OCI-LY3 (cell line): ENCODE measurements at regions not wholly inside any gene's neighbourhood (a gene's known extent, or its start where the extent isn't known, plus 50 kb on each side); places are given as distances from the start of the nearest gene placed in this dataset.

ENCODE experiments used
- H2AFZ ChIP-seq: fragments of 200-600, 300-600 bp; shearing (Covaris generic); 2 replicates; pipeline ENCODE4 v1.6.0; 2014; ENCODE audit warnings: antibody characterized with exemption, low read depth, low read length
- H3K27ac ChIP-seq: fragments of 200-600, 300-600 bp; sonication (generic); 2 replicates; pipeline ENCODE4 v1.5.1; 2014; ENCODE audit warnings: mild to moderate bottlenecking, low read length, moderate library complexity, mixed read lengths
- H3K27me3 ChIP-seq: fragments of 200-600, 300-600 bp; sonication (generic); 2 replicates; pipeline ENCODE4 v1.6.1; 2014; ENCODE audit warnings: low read depth, low read length, mixed read lengths
- H3K36me3 ChIP-seq: fragments of 200-600, 300-600 bp; sonication (generic); replicated peaks from 2 replicates; pipeline ENCODE3; 2014; ENCODE audit warnings: low read depth, low read length, mixed read lengths
- H3K4me1 ChIP-seq: fragments of 300-600, 200-600 bp; sonication (generic); 2 replicates; pipeline ENCODE4 v1.6.1; 2014; ENCODE audit warnings: low read length, mixed read lengths
- H3K4me2 ChIP-seq: fragments of 200-600, 300-600 bp; sonication (generic); 2 replicates; pipeline ENCODE4 v1.6.1; 2014; ENCODE audit warnings: low read length, mixed read lengths
- H3K4me3 ChIP-seq: fragments of 300-600, 200-600 bp; sonication (generic); 2 replicates; pipeline ENCODE4 v1.5.1; 2014; ENCODE audit warnings: antibody characterized with exemption, mild to moderate bottlenecking, low read length, moderate library complexity
- H3K79me2 ChIP-seq: fragments of 300-600, 200-600 bp; shearing (Covaris generic); 2 replicates; pipeline ENCODE4 v1.6.1; 2014; ENCODE audit warnings: mild to moderate bottlenecking, low read length, mixed read lengths
- H3K9ac ChIP-seq: fragments of 300-600, 200-600 bp; shearing (Covaris generic); 2 replicates; pipeline ENCODE4 v1.6.0; 2014; ENCODE audit warnings: mild to moderate bottlenecking, low read length, moderate library complexity
- H3K9me3 ChIP-seq: fragments of 200-600, 300-600 bp; shearing (Covaris generic); 2 replicates; pipeline ENCODE4 v1.6.1; 2014; ENCODE audit warnings: low read length, mixed read lengths; ENCODE audit not compliant: insufficient read depth
- H4K20me1 ChIP-seq: fragments of 200-600, 300-600 bp; sonication (generic); 2 replicates; pipeline ENCODE4 v1.6.1; 2016; ENCODE audit warnings: low read length, mixed read lengths; ENCODE audit not compliant: insufficient read depth
- EZH2phosphoT487 ChIP-seq: fragments of 200-600 bp; shearing (Covaris generic); IDR thresholded peaks from 2 replicates; pipeline ENCODE4 v1.6.1; 2018; ENCODE audit warnings: antibody characterized with exemption, mixed run types, low read depth
- TF ChIP-seq, protein P1 (sequence below): fragments of 200-600, 300-600 bp; sonication (generic); IDR thresholded peaks from 2 replicates; pipeline ENCODE4 v1.5.1; 2014; ENCODE audit warnings: antibody characterized with exemption, low read length, low read depth

DNA sequence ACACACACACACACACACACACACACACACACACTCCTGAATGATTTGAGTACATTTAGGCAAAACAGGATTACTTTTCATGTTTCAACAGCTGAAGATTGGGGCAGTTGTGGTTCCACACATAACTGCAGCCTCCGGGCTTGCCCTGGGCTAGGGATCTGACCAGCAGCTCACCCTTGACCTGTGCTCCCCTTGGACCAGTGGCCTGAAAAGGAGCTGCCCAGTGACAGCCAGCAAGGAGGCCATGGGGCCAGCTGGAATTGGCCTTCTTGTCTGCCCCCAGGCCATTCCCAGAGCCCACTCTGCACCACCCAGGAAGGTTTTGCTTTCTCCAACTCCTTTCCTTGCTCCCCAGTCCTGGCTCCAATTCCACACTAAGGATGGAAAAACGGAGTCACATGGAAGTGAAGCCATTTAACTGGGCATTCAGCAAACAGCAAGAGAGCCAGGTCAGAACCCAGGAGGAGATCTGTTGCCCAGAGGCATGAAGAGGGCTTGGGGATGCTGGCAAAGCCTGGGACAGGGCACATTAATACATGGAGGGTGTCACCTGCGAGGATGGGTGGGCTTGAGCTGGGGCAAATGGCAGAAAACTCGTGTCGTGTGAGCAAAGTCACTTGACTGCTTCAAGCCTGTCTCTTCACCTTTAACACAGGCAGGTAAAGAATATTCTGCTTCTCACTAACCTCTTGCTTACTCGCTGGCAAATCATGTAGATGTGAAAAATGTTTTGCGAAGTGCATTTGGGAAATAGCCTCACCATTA, 61.5 kb upstream of the GDF10 start:
- no peaks in the 10 kb centered on the region for H3K9me3 ChIP-seq
- TF ChIP-seq, protein P1, sequence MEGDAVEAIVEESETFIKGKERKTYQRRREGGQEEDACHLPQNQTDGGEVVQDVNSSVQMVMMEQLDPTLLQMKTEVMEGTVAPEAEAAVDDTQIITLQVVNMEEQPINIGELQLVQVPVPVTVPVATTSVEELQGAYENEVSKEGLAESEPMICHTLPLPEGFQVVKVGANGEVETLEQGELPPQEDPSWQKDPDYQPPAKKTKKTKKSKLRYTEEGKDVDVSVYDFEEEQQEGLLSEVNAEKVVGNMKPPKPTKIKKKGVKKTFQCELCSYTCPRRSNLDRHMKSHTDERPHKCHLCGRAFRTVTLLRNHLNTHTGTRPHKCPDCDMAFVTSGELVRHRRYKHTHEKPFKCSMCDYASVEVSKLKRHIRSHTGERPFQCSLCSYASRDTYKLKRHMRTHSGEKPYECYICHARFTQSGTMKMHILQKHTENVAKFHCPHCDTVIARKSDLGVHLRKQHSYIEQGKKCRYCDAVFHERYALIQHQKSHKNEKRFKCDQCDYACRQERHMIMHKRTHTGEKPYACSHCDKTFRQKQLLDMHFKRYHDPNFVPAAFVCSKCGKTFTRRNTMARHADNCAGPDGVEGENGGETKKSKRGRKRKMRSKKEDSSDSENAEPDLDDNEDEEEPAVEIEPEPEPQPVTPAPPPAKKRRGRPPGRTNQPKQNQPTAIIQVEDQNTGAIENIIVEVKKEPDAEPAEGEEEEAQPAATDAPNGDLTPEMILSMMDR: no peak
- TF ChIP-seq EZH2phosphoT487: no peak
- no peaks in the 10 kb centered on the region for H3K36me3 ChIP-seq
- no peak overlapping the region for H2AFZ ChIP-seq
- H3K9ac ChIP-seq: no peak overlapping the region
- no peak overlapping the region for H3K4me3 ChIP-seq
- no peaks in the 10 kb centered on the region for H3K79me2 ChIP-seq
- H3K27me3 ChIP-seq: no peaks in the 10 kb centered on the region
- no peaks in the 10 kb centered on the region for H3K4me1 ChIP-seq
- no peak overlapping the region for H3K4me2 ChIP-seq
- H4K20me1 ChIP-seq: no peaks in the 10 kb centered on the region
- H3K27ac ChIP-seq: no peak overlapping the region

DNA sequence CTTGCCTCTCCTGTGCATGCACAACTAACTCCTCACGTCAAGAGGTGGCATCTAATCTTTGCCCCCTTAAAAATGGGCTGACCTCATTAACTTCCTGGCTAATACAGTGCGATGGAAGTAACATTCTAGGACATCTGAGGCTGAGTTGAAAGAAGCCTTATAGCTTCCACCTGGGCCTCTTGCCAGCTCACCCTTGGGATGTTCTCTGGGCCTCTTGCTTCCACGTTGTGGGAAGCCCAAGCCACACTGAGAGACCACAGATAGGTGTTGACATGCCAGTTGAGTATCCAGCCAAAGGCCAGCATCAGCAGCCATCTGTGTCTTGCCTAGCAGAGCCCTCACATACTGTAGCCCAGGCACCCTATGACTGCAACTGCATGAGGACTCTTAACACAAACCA, 60.8 kb upstream of the GDF10 start:
- no peak overlapping the region for H3K9ac ChIP-seq
- TF ChIP-seq, protein P1: no peak
- no peak for TF ChIP-seq EZH2phosphoT487
- H3K27me3 ChIP-seq: no peaks in the 10 kb centered on the region
- H3K9me3 ChIP-seq: no peaks in the 10 kb centered on the region
- no peaks in the 10 kb centered on the region for H3K79me2 ChIP-seq
- no peak overlapping the region for H3K4me3 ChIP-seq
- no peak overlapping the region for H3K27ac ChIP-seq
- H4K20me1 ChIP-seq: no peaks in the 10 kb centered on the region
- no peaks in the 10 kb centered on the region for H3K4me1 ChIP-seq
- no peak overlapping the region for H3K4me2 ChIP-seq
- H2AFZ ChIP-seq: no peak overlapping the region
- H3K36me3 ChIP-seq: no peaks in the 10 kb centered on the region

DNA sequence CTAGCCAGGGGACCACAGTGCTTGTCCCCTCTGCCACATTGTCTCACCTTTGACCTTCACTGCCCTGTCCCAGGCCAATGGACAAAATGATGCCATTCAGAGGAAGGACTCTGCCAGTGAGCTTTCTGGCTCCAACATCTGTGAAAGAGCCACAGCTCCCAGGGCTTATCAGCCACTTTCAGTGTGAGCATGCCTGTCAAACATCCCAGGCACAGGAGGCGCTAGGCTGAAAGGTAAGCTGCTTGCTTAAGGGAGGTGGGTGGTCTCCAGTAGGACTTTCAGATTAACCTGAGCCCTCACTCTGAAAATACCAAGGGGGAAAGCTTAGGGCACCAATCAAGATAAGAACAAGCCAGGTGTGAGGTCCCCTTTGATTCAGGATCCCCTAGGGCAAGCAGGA, 59.8 kb upstream of the GDF10 start:
- H4K20me1 ChIP-seq: no peaks in the 10 kb centered on the region
- TF ChIP-seq EZH2phosphoT487: no peak
- TF ChIP-seq, protein P1: no peak
- no peaks in the 10 kb centered on the region for H3K9me3 ChIP-seq
- H3K27me3 ChIP-seq: no peaks in the 10 kb centered on the region
- no peaks in the 10 kb centered on the region for H3K36me3 ChIP-seq
- H3K79me2 ChIP-seq: no peaks in the 10 kb centered on the region
- H3K4me1 ChIP-seq: no peaks in the 10 kb centered on the region
- H3K4me3 ChIP-seq: no peak overlapping the region
- H2AFZ ChIP-seq: no peak overlapping the region
- H3K9ac ChIP-seq: no peak overlapping the region
- H3K27ac ChIP-seq: no peak overlapping the region
- H3K4me2 ChIP-seq: no peak overlapping the region

DNA sequence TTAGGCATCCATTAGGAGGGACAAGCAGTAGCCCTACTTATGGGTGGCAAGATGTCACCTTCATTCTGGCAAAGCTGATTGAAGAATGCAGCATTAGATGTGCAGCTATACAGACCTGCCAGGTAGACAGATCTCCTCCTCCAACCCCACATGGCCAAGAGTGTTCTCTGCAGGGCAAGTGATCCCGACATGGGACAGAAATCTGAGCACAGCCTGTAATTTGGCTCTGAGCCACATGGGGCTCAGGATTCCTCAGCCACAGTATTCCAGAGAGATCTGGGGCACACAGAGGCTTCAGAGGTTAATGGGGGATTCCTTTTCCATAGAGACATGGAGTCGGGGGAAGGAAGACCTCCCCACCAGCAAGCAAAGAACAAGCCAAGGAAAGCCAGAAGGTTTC, 58.7 kb upstream of the GDF10 start:
- Histone ChIP-seq H2AFZ (no peak overlapping the region), H3K9me3 (no peaks in the 10 kb centered on the region), H3K36me3 (no peaks in the 10 kb centered on the region), H3K79me2 (no peaks in the 10 kb centered on the region), H3K27ac (no peak overlapping the region), H3K4me2 (no peak overlapping the region), H3K27me3 (no peaks in the 10 kb centered on the region), H3K4me1 (no peaks in the 10 kb centered on the region), H3K4me3 (no peak overlapping the region), H3K9ac (no peak overlapping the region), H4K20me1 (no peaks in the 10 kb centered on the region)
- TF ChIP-seq, protein P1: no peak
- no peak for TF ChIP-seq EZH2phosphoT487
